ENCODE measurements at regions not wholly inside any gene's neighbourhood (a gene's known extent, or its start where the extent isn't known, plus 50 kb on each side); places are given as distances from the start of the nearest gene placed in this dataset.
"Not testable (repeated sequence)": the region's sequence is repeated elsewhere in the genome, so short reads cannot be mapped to it uniquely, and the experiment has no call there.

GRCh38 chr5:6094180-6094579 lies 284.2 kb downstream of the MED10 start:
- not testable (repeated sequence) for TF ChIP-seq CTCF (IDR thresholded peaks at IDR 0.05; ENCODE audit: poor library complexity, severe bottlenecking); EZH2 (IDR thresholded peaks at IDR 0.05; ENCODE audit: borderline replicate concordance, insufficient read depth, low read length, poor library complexity, severe bottlenecking); POLR2AphosphoS5 (IDR thresholded peaks at IDR 0.05); REST (IDR thresholded peaks at IDR 0.05; ENCODE audit: borderline replicate concordance); MXI1 (conservative IDR thresholded peaks at IDR 0.05; ENCODE audit: poor library complexity, severe bottlenecking)

Measured in neural cell (in vitro differentiated cells).